ENCODE measurements at regions not wholly inside any gene's neighbourhood (a gene's known extent, or its start where the extent isn't known, plus 50 kb on each side); places are given as distances from the start of the nearest gene placed in this dataset.
"Not testable (repeated sequence)": the region's sequence is repeated elsewhere in the genome, so short reads cannot be mapped to it uniquely, and the experiment has no call there.

GRCh38 chr3:191869738-191870415, 408.9 kb downstream of the PYDC2 start:
- no peak for DNase-seq (ENCODE audit: low spot score)

GRCh38 chr3:191873736-191874135, 412.8 kb downstream of the PYDC2 start:
- DNase-seq (ENCODE audit: low spot score), result no peak

GRCh38 chr3:191882289-191882688, 421.3 kb downstream of the PYDC2 start:
- DNase-seq (ENCODE audit: low spot score), result no peak

- no peak for DNase-seq (ENCODE audit: low spot score)
Measured at GRCh38 chr3:191884132-191884531, 423.2 kb downstream of the PYDC2 start.

- no peak for DNase-seq (ENCODE audit: low spot score)
Measured at GRCh38 chr3:191889106-191889505, 428.1 kb downstream of the PYDC2 start.

GRCh38 chr3:191889756-191890155, 428.8 kb downstream of the PYDC2 start:
- no peak for DNase-seq (ENCODE audit: low spot score)

GRCh38 chr3:191894406-191894805, 433.4 kb downstream of the PYDC2 start:
- DNase-seq (ENCODE audit: low spot score), result no peak

- no peak for DNase-seq (ENCODE audit: low spot score)
Measured at GRCh38 chr3:191901741-191902140, 440.8 kb downstream of the PYDC2 start.

GRCh38 chr3:191912616-191913204, 451.7 kb downstream of the PYDC2 start:
- no peak for DNase-seq (ENCODE audit: low spot score)

GRCh38 chr3:191915712-191916111, 454.7 kb downstream of the PYDC2 start:
- peak; percentile 31 for DNase-seq (ENCODE audit: low spot score)

- no peak for DNase-seq (ENCODE audit: low spot score)
Measured at GRCh38 chr3:191919491-191920026, 458.6 kb downstream of the PYDC2 start.

GRCh38 chr3:191922570-191922969, 461.6 kb downstream of the PYDC2 start:
- no peak for DNase-seq (ENCODE audit: low spot score)

- DNase-seq (ENCODE audit: low spot score), result not testable (repeated sequence)
Measured at GRCh38 chr3:191927183-191927817, 466.3 kb downstream of the PYDC2 start.

GRCh38 chr3:191927998-191928397, 467.0 kb downstream of the PYDC2 start:
- DNase-seq (ENCODE audit: low spot score), result not testable (repeated sequence)

GRCh38 chr3:191944835-191945234, 483.9 kb downstream of the PYDC2 start:
- no peak for DNase-seq (ENCODE audit: low spot score)

GRCh38 chr3:191952186-191952585, 491.2 kb downstream of the PYDC2 start:
- DNase-seq (ENCODE audit: low spot score), result no peak

GRCh38 chr3:191952609-191953008, 491.6 kb downstream of the PYDC2 start:
- no peak for DNase-seq (ENCODE audit: low spot score)

GRCh38 chr3:191958980-191959671, 498.2 kb downstream of the PYDC2 start:
- DNase-seq (ENCODE audit: low spot score), result no peak

- DNase-seq (ENCODE audit: low spot score), result no peak
Measured at GRCh38 chr3:191959876-191960413, 499.0 kb downstream of the PYDC2 start.

GRCh38 chr3:191961022-191961421, 500.1 kb downstream of the PYDC2 start:
- DNase-seq (ENCODE audit: low spot score), result no peak

GRCh38 chr3:191961529-191961928, 500.6 kb downstream of the PYDC2 start:
- DNase-seq (ENCODE audit: low spot score), result no peak

- no peak for DNase-seq (ENCODE audit: low spot score)
Measured at GRCh38 chr3:191962324-191962723, 501.4 kb downstream of the PYDC2 start.

Measured in cerebellar cortex (tissue), 1 donor.